SK-N-SH (cell line): ENCODE measurements at regions not wholly inside any gene's neighbourhood (a gene's known extent, or its start where the extent isn't known, plus 50 kb on each side); places are given as distances from the start of the nearest gene placed in this dataset.

Experiments used
- CHD2 ChIP-seq: fragments of 150-350 bp; IDR thresholded peaks from 2 replicates; pipeline ENCODE4 v1.6.1; 2018; ENCODE audit warnings: low read length; ENCODE audit not compliant: partially characterized antibody
- CTCF ChIP-seq: fragments of 200-600 bp; sonication (generic); IDR thresholded peaks from 2 replicates; pipeline ENCODE4 v1.6.1; 2017; ENCODE audit warnings: antibody characterized with exemption, mild to moderate bottlenecking, moderate library complexity
- GABPA ChIP-seq: IDR thresholded peaks from 2 replicates; pipeline ENCODE4 v1.4.0; 2012; ENCODE audit warnings: low read depth, mild to moderate bottlenecking
- GATA2 ChIP-seq: sonication (generic); formaldehyde crosslinking; IDR thresholded peaks from 2 replicates; pipeline ENCODE4 v1.5.0; 2020; ENCODE audit warnings: mild to moderate bottlenecking, missing genetic modification reagents
- MAX ChIP-seq: IDR thresholded peaks from 2 replicates; pipeline ENCODE4 v1.4.0; 2012; ENCODE audit warnings: low read depth
- TAF1 ChIP-seq: IDR thresholded peaks from 2 replicates; pipeline ENCODE4 v1.6.1; 2012; ENCODE audit warnings: low read depth, mild to moderate bottlenecking, low read length, moderate library complexity, borderline replicate concordance
- TCF12 ChIP-seq: IDR thresholded peaks from 2 replicates; pipeline ENCODE4 v1.4.0; 2012

DNA sequence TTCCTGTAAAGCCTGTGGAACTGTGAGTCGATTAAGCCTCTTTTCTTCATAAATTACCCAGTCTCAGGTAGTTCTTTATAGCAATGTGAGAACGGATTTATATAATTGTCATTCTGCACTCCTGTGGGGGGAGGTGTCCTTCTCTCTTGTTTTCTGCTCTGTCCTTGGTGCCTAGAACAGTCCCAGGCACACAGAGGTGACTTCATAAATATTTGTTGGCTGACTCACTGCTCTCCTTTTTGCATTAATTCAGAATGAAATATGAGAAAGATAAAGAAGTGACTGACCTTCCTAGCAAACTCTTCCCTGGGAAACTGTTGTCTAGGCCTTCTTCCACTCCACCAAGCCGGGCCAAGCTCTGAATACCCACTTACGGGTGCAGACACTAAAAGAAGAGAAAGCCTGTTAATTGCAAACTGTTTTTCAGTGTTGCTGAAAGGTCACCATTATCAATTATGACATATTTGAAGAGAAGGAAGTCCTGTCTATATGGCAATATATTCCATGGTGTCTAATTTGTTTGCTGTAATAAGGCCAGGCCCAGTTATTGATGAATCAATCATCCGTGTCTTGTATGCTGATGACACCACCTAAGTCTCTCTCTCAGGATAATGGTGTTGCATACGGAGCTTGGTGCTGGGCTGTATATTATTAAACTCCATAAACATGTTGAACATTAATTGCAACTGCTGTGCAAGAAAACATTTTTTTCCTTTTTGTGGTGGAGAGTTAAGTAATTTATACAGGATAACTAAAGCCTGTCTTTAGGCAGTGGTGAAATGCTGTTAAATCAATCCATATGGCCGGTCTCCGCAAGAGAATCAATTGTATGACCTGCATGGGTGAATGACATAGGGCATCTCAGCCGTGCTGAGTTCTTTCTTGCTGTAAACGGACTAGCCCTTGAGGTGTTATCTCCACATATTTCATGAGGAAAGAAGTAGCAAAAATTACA lies 567.5 kb downstream of the SLC4A3 start:
- no peak for TF ChIP-seq TCF12
- TF ChIP-seq TAF1 = no peak
- no peak for TF ChIP-seq GATA2
- no peak for TF ChIP-seq MAX
- no peak for TF ChIP-seq GABPA
- no peak for TF ChIP-seq CTCF
- no peak for TF ChIP-seq CHD2
